ENCODE measurements at regions not wholly inside any gene's neighbourhood (a gene's known extent, or its start where the extent isn't known, plus 50 kb on each side); places are given as distances from the start of the nearest gene placed in this dataset.

- no peak overlapping the region for H3K27ac Mint-ChIP-seq
- Histone ChIP-seq H3K27me3 (replicated peaks in 1 of 4; ENCODE audit: control extremely low read depth in 1 of 4, control insufficient read depth in 3 of 4, insufficient read depth in 4 of 4, low read length in 3 of 4) (no peaks in the 10 kb centered on the region), H3K79me2 (ENCODE audit: control insufficient read depth, insufficient read depth, low read length) (no peaks in the 10 kb centered on the region), H3K4me3 (ENCODE audit: control extremely low read depth in 1 of 5, extremely low read depth in 1 of 5, insufficient read depth in 1 of 5, low read depth in 2 of 5, low read length in 4 of 5) (no peak overlapping the region), H3K27ac (ENCODE audit: low read length in 2 of 2) (no peak overlapping the region), H3K36me3 (replicated peaks in 1 of 2; ENCODE audit: control extremely low read depth in 1 of 2, control insufficient read depth in 1 of 2, extremely low read depth in 1 of 2, insufficient read depth in 2 of 2, low read length in 1 of 2) (no peaks in the 10 kb centered on the region), H4K20me1 (ENCODE audit: control insufficient read depth, insufficient read depth, low read length, poor library complexity, severe bottlenecking) (no peaks in the 10 kb centered on the region), H3K9me3 (ENCODE audit: control extremely low read depth in 1 of 3, control insufficient read depth in 2 of 3, insufficient read depth in 1 of 3, low read length in 2 of 3) (no peaks in the 10 kb centered on the region), H2AFZ (ENCODE audit: insufficient read depth, low read depth, low read length, poor library complexity, severe bottlenecking) (no peak overlapping the region), H3K4me2 (replicated peaks; ENCODE audit: low read depth, low read length, poor library complexity, severe bottlenecking) (no peak overlapping the region), H3K9ac (ENCODE audit: low read length) (no peak overlapping the region), H3K4me1 (ENCODE audit: control insufficient read depth in 2 of 2, insufficient read depth in 2 of 2, low read length in 2 of 2) (no peaks in the 10 kb centered on the region)
- no peak overlapping the region for H3K4me3 Mint-ChIP-seq
- ChIA-PET POLR2A (no interaction called here), CTCF (no interaction called here)
- H3K9me3 Mint-ChIP-seq (ENCODE audit: insufficient read depth), result no peaks in the 10 kb centered on the region
- TF ChIP-seq CTCF (IDR thresholded peaks at IDR 0.05), result no peak
- no peak for TF ChIP-seq EZH2 (IDR thresholded peaks at IDR 0.05; ENCODE audit: borderline replicate concordance, insufficient read depth, low read depth, low read length, poor library complexity, severe bottlenecking)
- H3K27me3 Mint-ChIP-seq, result no peaks in the 10 kb centered on the region
- intact Hi-C loops (cut with micrococcal nuclease), result no loop called here
- no peak for ATAC-seq (ENCODE audit: low read depth)
- DNase-seq, result no peak
- H3K4me1 Mint-ChIP-seq, result no peaks in the 10 kb centered on the region
Observed at GRCh38 chr3:4036046-4036445, 236.8 kb downstream of the LRRN1 start.

GRCh38 chr3:4038351-4038750 is 239.1 kb downstream of the LRRN1 start:
- Mint-ChIP-seq H3K4me1 (no peaks in the 10 kb centered on the region), H3K9me3 (ENCODE audit: insufficient read depth) (no peaks in the 10 kb centered on the region), H3K4me3 (no peak overlapping the region), H3K27me3 (no peaks in the 10 kb centered on the region), H3K27ac (no peak overlapping the region)
- ChIA-PET CTCF (no interaction called here), POLR2A (no interaction called here)
- Histone ChIP-seq H3K9ac (ENCODE audit: low read length) (no peak overlapping the region), H3K27me3 (replicated peaks in 1 of 4; ENCODE audit: control extremely low read depth in 1 of 4, control insufficient read depth in 3 of 4, insufficient read depth in 4 of 4, low read length in 3 of 4) (no peaks in the 10 kb centered on the region), H4K20me1 (ENCODE audit: control insufficient read depth, insufficient read depth, low read length, poor library complexity, severe bottlenecking) (no peaks in the 10 kb centered on the region), H3K4me1 (ENCODE audit: control insufficient read depth in 2 of 2, insufficient read depth in 2 of 2, low read length in 2 of 2) (no peaks in the 10 kb centered on the region), H3K9me3 (ENCODE audit: control extremely low read depth in 1 of 3, control insufficient read depth in 2 of 3, insufficient read depth in 1 of 3, low read length in 2 of 3) (no peaks in the 10 kb centered on the region), H3K4me3 (ENCODE audit: control extremely low read depth in 1 of 5, extremely low read depth in 1 of 5, insufficient read depth in 1 of 5, low read depth in 2 of 5, low read length in 4 of 5) (no peak overlapping the region), H2AFZ (ENCODE audit: insufficient read depth, low read depth, low read length, poor library complexity, severe bottlenecking) (no peak overlapping the region), H3K27ac (ENCODE audit: low read length in 2 of 2) (no peak overlapping the region), H3K4me2 (replicated peaks; ENCODE audit: low read depth, low read length, poor library complexity, severe bottlenecking) (no peak overlapping the region), H3K79me2 (ENCODE audit: control insufficient read depth, insufficient read depth, low read length) (no peaks in the 10 kb centered on the region), H3K36me3 (replicated peaks in 1 of 2; ENCODE audit: control extremely low read depth in 1 of 2, control insufficient read depth in 1 of 2, extremely low read depth in 1 of 2, insufficient read depth in 2 of 2, low read length in 1 of 2) (no peaks in the 10 kb centered on the region)
- 93% methylated on average over 4 of the region's 5 CpGs for WGBS (ENCODE audit: insufficient coverage)
- DNase-seq (no peak), ATAC-seq (ENCODE audit: low read depth) (no peak)
- intact Hi-C loops (cut with micrococcal nuclease), result no loop called here
- no peak for TF ChIP-seq EZH2 (IDR thresholded peaks at IDR 0.05; ENCODE audit: borderline replicate concordance, insufficient read depth, low read depth, low read length, poor library complexity, severe bottlenecking)

Measured in B cell (primary cell).